Activated CD8-positive, alpha-beta memory T cell treated with anti-CD3 and anti-CD28 coated beads, Interleukin-2, amount 10 ng/mL, durations not matched to agents 7 days and 5 days (primary cell): ENCODE measurements at regions not wholly inside any gene's neighbourhood (a gene's known extent, or its start where the extent isn't known, plus 50 kb on each side); places are given as distances from the start of the nearest gene placed in this dataset.
"Not testable (repeated sequence)": the region's sequence is repeated elsewhere in the genome, so short reads cannot be mapped to it uniquely, and the experiment has no call there.

Experiments used
- ATAC-seq: fragments of 150-1000 bp; cut with Tn5 transposase; one replicate; pipeline ENCODE4 v1.10.0; 2021; ENCODE audit warnings: moderate library complexity
- CTCF ChIA-PET: fragments of 350-600 bp; sonication (Branson Sonifier 250); formaldehyde crosslinking; loops from one replicate; lab custom pipeline; 2021; ENCODE audit warnings: antibody characterized with exemption; lab: Charles Lee
- DNase-seq: peaks from one replicate; pipeline ENCODE4 v3.0.0-alpha.2; 2020
- H3K27ac Mint-ChIP-seq: one replicate; pipeline ENCODE4 v1.8.0; 2021; ENCODE audit warnings: mild to moderate bottlenecking, mixed read lengths
- H3K27me3 Mint-ChIP-seq: one replicate; pipeline ENCODE4 v1.8.0; 2021; ENCODE audit warnings: mixed read lengths
- H3K36me3 Mint-ChIP-seq: one replicate; pipeline ENCODE4 v1.8.0; 2021; ENCODE audit warnings: mild to moderate bottlenecking, mixed read lengths
- H3K4me1 Mint-ChIP-seq: one replicate; pipeline ENCODE4 v1.8.0; 2021; ENCODE audit warnings: mixed read lengths
- H3K4me3 Mint-ChIP-seq: one replicate; pipeline ENCODE4 v1.8.0; 2021; ENCODE audit warnings: mild to moderate bottlenecking, moderate library complexity, mixed read lengths
- H3K9me3 Mint-ChIP-seq: one replicate; pipeline ENCODE4 v1.8.0; 2022; ENCODE audit warnings: low read depth, mixed read lengths

DNA sequence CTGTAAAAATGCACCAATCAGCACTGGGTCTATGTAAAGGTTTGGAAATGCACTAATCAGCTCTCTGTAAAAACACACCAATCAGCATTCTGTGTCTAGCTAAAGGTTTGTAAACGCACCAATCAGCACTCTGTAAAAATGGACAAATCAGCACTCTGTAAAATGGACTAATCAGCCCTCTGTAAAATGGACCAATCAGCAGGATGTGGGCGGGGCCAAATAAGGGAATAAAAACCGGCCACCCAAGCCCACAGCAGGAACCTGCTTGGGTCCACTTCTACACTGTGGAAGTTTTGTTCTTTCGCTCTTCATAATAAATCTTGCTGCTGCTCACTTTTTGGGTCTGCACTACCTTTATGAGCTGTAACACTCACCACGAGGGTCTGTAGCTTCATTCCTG is 101.0 kb downstream of the SMC2 start:
- H3K36me3 Mint-ChIP-seq, H3K4me1 Mint-ChIP-seq, H3K27ac Mint-ChIP-seq, CTCF ChIA-PET, ATAC-seq, H3K4me3 Mint-ChIP-seq, H3K9me3 Mint-ChIP-seq, DNase-seq: not testable (repeated sequence)
- H3K27me3 Mint-ChIP-seq = peaks cover 13% of the 10 kb centered on the region

DNA sequence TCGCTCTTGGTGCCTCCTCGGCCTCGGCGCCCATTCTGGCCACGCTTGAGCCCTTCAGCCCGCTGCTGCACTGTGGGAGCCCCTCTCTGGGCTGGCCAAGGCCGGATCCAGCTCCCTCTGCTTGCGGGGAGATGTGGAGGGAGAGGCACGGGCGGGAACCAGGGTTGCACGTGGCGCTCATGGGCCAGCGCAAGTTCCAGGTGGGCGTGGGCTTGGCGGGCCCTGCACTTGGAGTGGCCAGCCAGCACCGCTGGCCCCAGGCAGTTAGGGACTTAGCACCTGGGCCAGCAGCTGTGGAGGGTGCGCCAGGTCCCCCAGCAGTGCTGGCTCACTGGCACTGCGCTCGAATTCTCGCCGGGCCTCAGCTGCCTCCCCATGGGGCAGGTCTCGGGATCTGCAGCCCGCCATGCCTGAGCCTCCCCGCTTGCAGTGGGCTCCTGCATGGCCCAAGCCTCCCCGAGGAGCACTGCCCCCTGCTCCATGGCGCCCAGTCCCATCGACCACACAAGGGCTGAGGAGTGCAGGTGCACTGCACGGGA is 106.4 kb downstream of the SMC2 start:
- Mint-ChIP-seq H3K9me3 (peaks cover 2% of the 10 kb centered on the region), H3K27me3 (no peaks in the 10 kb centered on the region), H3K4me1 (no peaks in the 10 kb centered on the region), H3K36me3 (no peaks in the 10 kb centered on the region), H3K27ac (no peak overlapping the region), H3K4me3 (no peak overlapping the region)
- CTCF ChIA-PET = no interaction called here
- no peak for ATAC-seq
- no peak for DNase-seq

- no peak overlapping the region for H3K27ac Mint-ChIP-seq
- DNase-seq = no peak
- H3K4me1 Mint-ChIP-seq = no peaks in the 10 kb centered on the region
- H3K27me3 Mint-ChIP-seq = no peaks in the 10 kb centered on the region
- H3K36me3 Mint-ChIP-seq = no peaks in the 10 kb centered on the region
- CTCF ChIA-PET = no interaction called here
- no peaks in the 10 kb centered on the region for H3K9me3 Mint-ChIP-seq
- ATAC-seq = no peak
- H3K4me3 Mint-ChIP-seq = no peak overlapping the region
These were observed 112.7 kb downstream of the SMC2 start for GRCh38 chr9:104206766-104207165.

DNA sequence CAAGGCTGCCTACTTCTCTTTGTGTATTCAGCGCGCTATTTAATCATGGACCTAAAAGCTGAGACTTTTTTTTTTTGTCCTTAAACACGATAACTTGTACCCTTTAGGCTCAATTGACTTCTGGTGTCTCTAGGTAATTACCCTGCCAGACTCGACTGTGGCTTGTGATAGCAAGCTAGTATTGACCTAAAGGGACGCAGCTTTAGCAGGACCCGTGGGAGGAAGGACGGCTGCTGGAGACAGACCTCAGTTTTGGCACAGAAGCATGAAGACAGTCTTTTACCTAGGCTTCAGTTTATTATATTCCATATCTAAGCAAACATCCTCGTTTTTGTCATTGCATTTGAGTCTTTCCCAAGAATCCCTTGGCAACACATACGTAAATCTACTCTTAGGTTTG is 115.3 kb downstream of the SMC2 start:
- Mint-ChIP-seq H3K4me3 (no peak overlapping the region), H3K36me3 (no peaks in the 10 kb centered on the region), H3K27ac (no peak overlapping the region), H3K4me1 (no peaks in the 10 kb centered on the region), H3K9me3 (no peaks in the 10 kb centered on the region), H3K27me3 (no peaks in the 10 kb centered on the region)
- DNase-seq (no peak), ATAC-seq (no peak)
- CTCF ChIA-PET = no interaction called here

DNA sequence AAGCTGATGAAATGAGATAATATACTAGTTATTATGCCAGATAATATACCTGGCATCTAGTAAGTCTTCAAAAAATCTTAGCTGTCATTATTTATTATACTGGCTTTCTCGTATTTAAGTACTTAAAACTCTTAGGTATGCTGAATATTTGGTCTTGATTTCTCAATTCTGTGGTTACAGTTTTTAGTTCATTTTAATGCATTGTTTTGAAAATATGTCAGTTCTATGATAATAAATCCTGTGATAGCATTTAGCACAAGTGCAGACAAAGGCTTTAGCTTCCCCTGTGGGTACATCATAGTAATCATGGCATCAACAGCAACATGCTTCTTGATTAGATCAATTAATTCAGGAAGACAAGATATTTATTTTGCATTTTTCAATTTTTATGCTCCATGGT is 133.0 kb downstream of the SMC2 start:
- no peaks in the 10 kb centered on the region for H3K9me3 Mint-ChIP-seq
- CTCF ChIA-PET = no interaction called here
- H3K27ac Mint-ChIP-seq = no peak overlapping the region
- H3K4me3 Mint-ChIP-seq = no peak overlapping the region
- no peaks in the 10 kb centered on the region for H3K36me3 Mint-ChIP-seq
- H3K4me1 Mint-ChIP-seq = no peaks in the 10 kb centered on the region
- DNase-seq (no peak), ATAC-seq (no peak)
- no peaks in the 10 kb centered on the region for H3K27me3 Mint-ChIP-seq

DNA sequence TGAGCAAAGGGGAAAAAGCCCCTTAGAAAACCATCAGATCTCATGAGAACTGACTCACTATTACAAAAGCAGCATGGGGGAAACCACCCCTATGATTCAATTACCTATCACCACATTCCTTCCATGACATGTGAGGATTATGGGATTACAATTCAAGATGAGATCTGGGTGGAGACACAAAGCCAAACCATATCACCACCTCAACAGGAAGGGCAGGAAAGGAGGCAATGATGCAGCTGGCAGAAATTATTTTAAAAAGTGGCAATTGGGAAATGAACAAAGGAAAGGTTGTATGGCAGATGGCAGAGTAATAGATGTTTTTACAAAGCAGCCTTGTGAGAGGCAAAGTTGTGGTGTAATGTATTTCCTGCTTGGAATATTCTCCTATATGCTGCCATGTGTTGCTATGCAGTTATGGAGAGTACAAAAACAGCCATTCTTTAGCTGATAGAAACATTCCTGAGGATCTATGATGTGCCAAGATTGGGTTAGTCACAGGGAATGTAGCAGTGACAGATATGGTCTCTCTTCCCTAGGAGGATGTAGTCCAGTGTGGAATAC is 138.8 kb downstream of the SMC2 start:
- Mint-ChIP-seq H3K27me3 (no peaks in the 10 kb centered on the region), H3K4me3 (no peak overlapping the region), H3K4me1 (no peaks in the 10 kb centered on the region), H3K27ac (no peak overlapping the region), H3K9me3 (peaks cover 2% of the 10 kb centered on the region), H3K36me3 (no peaks in the 10 kb centered on the region)
- CTCF ChIA-PET = no interaction called here
- DNase-seq (no peak), ATAC-seq (no peak)

- H3K4me3 Mint-ChIP-seq = no peak overlapping the region
- CTCF ChIA-PET = no interaction called here
- no peaks in the 10 kb centered on the region for H3K36me3 Mint-ChIP-seq
- H3K4me1 Mint-ChIP-seq = no peaks in the 10 kb centered on the region
- ATAC-seq (no peak), DNase-seq (no peak)
- H3K27ac Mint-ChIP-seq = no peak overlapping the region
- no peaks in the 10 kb centered on the region for H3K27me3 Mint-ChIP-seq
- peaks cover 2% of the 10 kb centered on the region for H3K9me3 Mint-ChIP-seq
These were observed 139.3 kb downstream of the SMC2 start for GRCh38 chr9:104233366-104233765.

DNA sequence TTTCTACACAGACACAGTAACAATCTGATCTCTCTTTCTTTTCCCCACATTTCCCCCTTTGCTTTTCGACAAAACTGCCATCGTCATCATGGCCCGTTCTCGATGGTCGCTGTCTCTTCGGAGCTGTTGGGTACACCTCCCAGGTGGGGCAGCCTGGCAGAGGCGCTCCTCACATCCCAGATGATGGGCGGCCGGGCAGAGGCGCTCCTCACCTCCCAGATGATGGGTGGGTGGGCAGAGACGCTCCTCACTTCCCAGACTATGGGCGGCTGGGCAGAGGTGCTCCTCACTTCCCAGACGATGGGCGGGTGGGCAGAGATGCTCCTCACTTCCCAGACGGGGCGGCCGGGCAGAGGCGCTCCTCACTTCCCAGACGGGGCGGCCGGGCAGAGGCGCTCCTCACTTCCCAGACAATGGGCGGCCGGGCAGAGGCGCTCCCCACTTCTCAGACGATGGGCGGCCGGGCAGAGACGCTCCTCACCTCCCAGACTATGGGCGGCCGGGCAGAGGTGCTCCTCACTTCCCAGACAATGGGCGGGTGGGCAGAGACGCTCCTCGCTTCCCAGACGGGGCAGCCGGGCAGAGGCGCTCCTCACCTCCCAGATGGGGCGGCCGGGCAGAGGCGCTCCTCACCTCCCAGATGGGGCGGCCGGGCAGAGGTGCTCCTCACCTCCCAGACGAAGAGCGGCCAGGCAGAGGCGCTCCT is 140.7 kb downstream of the SMC2 start:
- not testable (repeated sequence) for DNase-seq, H3K4me3 Mint-ChIP-seq, ATAC-seq

GRCh38 chr9:104235347-104236120 is 141.4 kb downstream of the SMC2 start:
- DNase-seq, CTCF ChIA-PET, ATAC-seq, H3K9me3 Mint-ChIP-seq, H3K27me3 Mint-ChIP-seq, H3K4me1 Mint-ChIP-seq, H3K36me3 Mint-ChIP-seq, H3K4me3 Mint-ChIP-seq, H3K27ac Mint-ChIP-seq: not testable (repeated sequence)

More for the DNA sequence above, 140.7 kb downstream of the SMC2 start:
- H3K27ac Mint-ChIP-seq, H3K9me3 Mint-ChIP-seq, H3K36me3 Mint-ChIP-seq, CTCF ChIA-PET, H3K27me3 Mint-ChIP-seq, H3K4me1 Mint-ChIP-seq: not testable (repeated sequence)

GRCh38 chr9:104238668-104239067 is 144.6 kb downstream of the SMC2 start:
- H3K9me3 Mint-ChIP-seq = peaks cover 2% of the 10 kb centered on the region
- ATAC-seq = no peak
- CTCF ChIA-PET = no interaction called here

DNA sequence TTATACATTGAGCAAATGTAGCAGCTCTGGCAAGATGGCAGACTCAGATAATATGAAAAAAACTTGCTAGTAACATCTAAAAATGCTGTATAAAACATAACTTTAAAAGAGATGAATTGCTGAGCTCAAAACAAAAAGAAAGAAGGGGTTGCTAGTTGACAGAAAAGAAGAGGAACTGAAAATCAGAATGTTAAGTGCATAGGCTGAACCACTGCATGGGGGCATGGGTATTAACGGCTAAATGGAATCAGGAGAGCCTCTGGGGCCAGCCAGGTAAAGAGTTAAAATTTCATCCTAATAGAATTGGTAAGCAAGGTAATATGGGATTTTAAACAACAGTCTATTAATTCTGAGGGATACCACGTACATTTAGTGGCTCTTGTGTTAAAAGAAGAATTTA is 146.8 kb downstream of the SMC2 start:
- no peaks in the 10 kb centered on the region for H3K4me1 Mint-ChIP-seq
- DNase-seq = no peak
- no peaks in the 10 kb centered on the region for H3K36me3 Mint-ChIP-seq
- ATAC-seq = no peak
- CTCF ChIA-PET = no interaction called here
- no peaks in the 10 kb centered on the region for H3K9me3 Mint-ChIP-seq
- H3K4me3 Mint-ChIP-seq = no peak overlapping the region
- H3K27me3 Mint-ChIP-seq = no peaks in the 10 kb centered on the region
- no peak overlapping the region for H3K27ac Mint-ChIP-seq

More at GRCh38 chr9:104238668-104239067, 144.6 kb downstream of the SMC2 start:
- no peaks in the 10 kb centered on the region for H3K4me1 Mint-ChIP-seq
- DNase-seq = no peak
- H3K27ac Mint-ChIP-seq = no peak overlapping the region
- no peak overlapping the region for H3K4me3 Mint-ChIP-seq
- no peaks in the 10 kb centered on the region for H3K27me3 Mint-ChIP-seq
- H3K36me3 Mint-ChIP-seq = no peaks in the 10 kb centered on the region

GRCh38 chr9:104245925-104246324 is 151.8 kb downstream of the SMC2 start:
- no peaks in the 10 kb centered on the region for H3K9me3 Mint-ChIP-seq
- H3K27me3 Mint-ChIP-seq = no peaks in the 10 kb centered on the region
- H3K36me3 Mint-ChIP-seq = no peaks in the 10 kb centered on the region
- no peak overlapping the region for H3K27ac Mint-ChIP-seq
- no peaks in the 10 kb centered on the region for H3K4me1 Mint-ChIP-seq
- no peak for ATAC-seq
- CTCF ChIA-PET = no interaction called here
- DNase-seq = no peak
- H3K4me3 Mint-ChIP-seq = no peak overlapping the region

DNA sequence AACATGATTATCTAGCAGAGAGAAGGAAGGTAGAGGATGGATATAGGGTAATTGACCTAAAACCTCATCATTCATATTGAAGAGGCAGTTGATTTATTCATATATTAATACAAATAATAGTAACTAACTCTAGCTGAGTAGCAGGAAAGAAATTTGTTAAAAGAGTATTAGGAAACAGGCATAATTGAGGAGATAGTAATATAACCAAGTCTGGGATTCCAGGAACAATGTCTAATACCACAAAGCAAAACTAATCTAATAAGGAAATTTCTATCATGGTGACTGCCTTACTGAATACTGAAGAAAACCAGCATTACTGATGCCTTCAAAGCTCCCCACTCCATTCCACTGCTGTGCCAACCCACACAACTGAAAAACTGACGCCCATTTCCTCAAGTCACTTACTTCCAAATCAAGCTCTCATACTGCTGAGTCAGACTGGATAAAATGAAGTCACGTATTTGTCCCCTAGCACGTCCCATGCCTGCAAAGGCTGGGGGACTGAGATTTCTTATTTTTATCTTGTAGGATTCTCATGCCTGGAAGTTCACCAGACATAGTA is 153.9 kb downstream of the SMC2 start:
- Mint-ChIP-seq H3K27ac (no peak overlapping the region), H3K4me1 (no peaks in the 10 kb centered on the region), H3K9me3 (no peaks in the 10 kb centered on the region), H3K27me3 (no peaks in the 10 kb centered on the region), H3K4me3 (no peak overlapping the region), H3K36me3 (no peaks in the 10 kb centered on the region)
- DNase-seq (no peak), ATAC-seq (no peak)
- CTCF ChIA-PET = interaction anchor here (0.6 kb wide), 1 partner anchor 119 kb away, joined by 3 read pairs; no protein-coding TSS in a partner anchor
